ENCODE measurements at regions not wholly inside any gene's neighbourhood (a gene's known extent, or its start where the extent isn't known, plus 50 kb on each side); places are given as distances from the start of the nearest gene placed in this dataset.

- Histone ChIP-seq H3K4me3 (replicated peaks; ENCODE audit: insufficient read depth, low read length) (no peak overlapping the region), H3K27ac (replicated peaks) (no peak overlapping the region), H3K27me3 (ENCODE audit: insufficient read depth, poor library complexity, severe bottlenecking) (no peaks in the 10 kb centered on the region)
- DNase-seq (ENCODE audit: low read depth in 1 of 2, low spot score in 1 of 2), result no peak
- no peak for TF ChIP-seq REST (IDR thresholded peaks at IDR 0.05; ENCODE audit: insufficient replicate concordance, low read depth)
- no peak for TF ChIP-seq GABPA (IDR thresholded peaks at IDR 0.05; ENCODE audit: low read depth)
- TF ChIP-seq SPI1 (IDR thresholded peaks at IDR 0.05; ENCODE audit: borderline replicate concordance, low read depth), result no peak
- TF ChIP-seq POLR2AphosphoS5 (IDR thresholded peaks at IDR 0.05; ENCODE audit: low read depth), result no peak
- no peak for TF ChIP-seq CTCF (IDR thresholded peaks at IDR 0.05; ENCODE audit: insufficient read depth, low read length)
These were observed 336.9 kb upstream of the FAT1 start for GRCh38 chr4:187060551-187060950.

- no peak for TF ChIP-seq CTCF (IDR thresholded peaks at IDR 0.05; ENCODE audit: insufficient read depth, low read length)
- no peak for TF ChIP-seq REST (IDR thresholded peaks at IDR 0.05; ENCODE audit: insufficient replicate concordance, low read depth)
- Histone ChIP-seq H3K27me3 (ENCODE audit: insufficient read depth, poor library complexity, severe bottlenecking) (no peaks in the 10 kb centered on the region), H3K4me3 (replicated peaks; ENCODE audit: insufficient read depth, low read length) (no peak overlapping the region), H3K27ac (replicated peaks) (no peak overlapping the region)
- no peak for DNase-seq (ENCODE audit: low read depth in 1 of 2, low spot score in 1 of 2)
These were observed 339.6 kb upstream of the FAT1 start for GRCh38 chr4:187063251-187063650.

- no peak for DNase-seq (ENCODE audit: low read depth in 1 of 2, low spot score in 1 of 2)
- Histone ChIP-seq H3K4me3 (replicated peaks; ENCODE audit: insufficient read depth, low read length) (no peak overlapping the region), H3K27ac (replicated peaks) (no peak overlapping the region), H3K27me3 (ENCODE audit: insufficient read depth, poor library complexity, severe bottlenecking) (no peaks in the 10 kb centered on the region)
- TF ChIP-seq POLR2AphosphoS5 (IDR thresholded peaks at IDR 0.05; ENCODE audit: low read depth) (no peak), GABPA (IDR thresholded peaks at IDR 0.05; ENCODE audit: low read depth) (no peak), SPI1 (IDR thresholded peaks at IDR 0.05; ENCODE audit: borderline replicate concordance, low read depth) (no peak), REST (IDR thresholded peaks at IDR 0.05; ENCODE audit: insufficient replicate concordance, low read depth) (no peak), CTCF (IDR thresholded peaks at IDR 0.05; ENCODE audit: insufficient read depth, low read length) (no peak)
These were observed 340.4 kb upstream of the FAT1 start for GRCh38 chr4:187064033-187064432.
